Effector memory CD8-positive, alpha-beta T cell (primary cell): ENCODE measurements at regions not wholly inside any gene's neighbourhood (a gene's known extent, or its start where the extent isn't known, plus 50 kb on each side); places are given as distances from the start of the nearest gene placed in this dataset.
"Not testable (repeated sequence)": the region's sequence is repeated elsewhere in the genome, so short reads cannot be mapped to it uniquely, and the experiment has no call there.

Source experiments
- ATAC-seq: fragments of 150-1000 bp; cut with Tn5 transposase; replicated peaks from 2 replicates; pipeline ENCODE4 v1.10.0; 2021; ENCODE audit warnings: mild to moderate bottlenecking, moderate library complexity
- DNase-seq, 3 experiments: peaks; one replicate each; pipeline ENCODE4 v3.0.0; 2021
- H3K27ac Mint-ChIP-seq, 2 donors: one replicate each; pipeline ENCODE4 v1.8.0; 2022; ENCODE audit warnings: mild to moderate bottlenecking in 2 of 2, mixed read lengths in 2 of 2, moderate library complexity in 2 of 2
- H3K27me3 Mint-ChIP-seq, 2 donors: one replicate each; pipeline ENCODE4 v1.8.0; 2022; ENCODE audit warnings: mixed read lengths in 2 of 2
- H3K36me3 Mint-ChIP-seq: one replicate; pipeline ENCODE4 v1.8.0; 2022; ENCODE audit warnings: mild to moderate bottlenecking, moderate library complexity, mixed read lengths; ENCODE audit not compliant: insufficient read depth
- H3K4me1 Mint-ChIP-seq, 2 donors: one replicate each; pipeline ENCODE4 v1.8.0; 2022; ENCODE audit warnings: low read depth in 2 of 2, mixed read lengths in 2 of 2
- H3K4me3 Mint-ChIP-seq, 2 donors: one replicate each; pipeline ENCODE4 v1.8.0; 2022; ENCODE audit warnings: mild to moderate bottlenecking in 2 of 2, mixed read lengths in 2 of 2, moderate library complexity in 2 of 2
- H3K9me3 Mint-ChIP-seq, 2 donors: one replicate each; pipeline ENCODE4 v1.8.0; 2022; ENCODE audit warnings: mixed read lengths in 2 of 2

DNA sequence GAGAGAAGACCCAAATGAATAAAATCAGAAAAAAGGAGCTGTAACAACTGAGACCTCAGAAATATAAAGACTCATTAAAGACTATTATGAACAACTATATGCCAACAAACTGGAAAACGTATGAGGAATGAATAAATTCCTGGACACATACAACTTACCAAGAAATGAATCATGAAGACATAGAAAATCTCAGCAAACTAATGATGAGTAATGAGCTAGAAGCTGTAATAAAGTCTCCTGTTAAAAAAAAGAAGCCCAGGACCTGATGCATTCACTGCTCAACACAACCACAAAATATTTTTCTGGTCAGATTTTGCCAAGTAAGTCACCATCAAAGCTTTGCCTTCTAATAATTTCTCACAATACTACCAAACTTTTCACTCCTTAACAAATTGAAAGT lies 666.7 kb downstream of the LRRC70 start:
- Mint-ChIP-seq H3K4me3 (no peak overlapping the region), H3K4me1 (no peaks in the 10 kb centered on the region), H3K36me3 (peaks cover 3% of the 10 kb centered on the region), H3K27me3 (no peaks in the 10 kb centered on the region), H3K9me3 (peaks cover 3 to 4% of the 10 kb centered on the region in 2 donors), H3K27ac (no peak overlapping the region)
- ATAC-seq (no peak), DNase-seq (no peak)

DNA sequence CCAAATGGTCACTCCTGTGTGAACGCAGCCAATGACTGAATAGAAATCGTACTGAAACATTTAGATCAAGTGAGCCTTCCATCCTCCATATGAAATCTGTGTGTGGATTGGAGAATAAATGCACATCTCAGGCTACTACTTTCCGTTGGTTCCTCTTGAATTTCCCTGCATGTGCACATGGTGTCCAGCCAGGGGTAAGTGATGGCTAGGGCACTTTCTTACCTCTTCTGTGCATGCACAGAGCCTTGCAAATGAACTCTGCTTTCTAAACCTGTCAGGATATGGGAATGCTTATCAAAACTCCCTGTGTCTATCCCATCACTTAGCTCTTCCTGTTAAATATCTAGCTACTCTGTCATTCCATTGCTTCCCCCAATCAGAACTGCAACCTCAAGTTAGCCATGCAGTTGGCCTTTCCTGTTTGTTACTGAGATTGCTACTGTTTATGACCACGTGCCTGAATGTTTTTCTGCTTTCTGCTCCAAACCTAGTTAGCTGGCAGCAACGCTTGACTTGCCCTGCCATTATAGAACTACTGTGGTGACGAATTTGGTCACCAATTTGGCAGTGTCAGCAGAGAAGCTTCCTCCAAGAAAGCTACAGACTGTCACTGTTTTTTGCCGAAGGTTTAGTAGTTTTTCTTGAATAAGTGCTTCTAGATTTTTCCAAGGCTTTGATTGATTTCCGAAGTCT lies 661.6 kb downstream of the LRRC70 start:
- H3K36me3 Mint-ChIP-seq, result peaks cover 3% of the 10 kb centered on the region
- no peaks in the 10 kb centered on the region for H3K27me3 Mint-ChIP-seq
- H3K9me3 Mint-ChIP-seq, result peaks cover 6 to 8% of the 10 kb centered on the region in 2 donors
- DNase-seq (no peak), ATAC-seq (no peak)
- H3K4me1 Mint-ChIP-seq, result no peaks in the 10 kb centered on the region
- no peak overlapping the region for H3K27ac Mint-ChIP-seq
- no peak overlapping the region for H3K4me3 Mint-ChIP-seq

DNA sequence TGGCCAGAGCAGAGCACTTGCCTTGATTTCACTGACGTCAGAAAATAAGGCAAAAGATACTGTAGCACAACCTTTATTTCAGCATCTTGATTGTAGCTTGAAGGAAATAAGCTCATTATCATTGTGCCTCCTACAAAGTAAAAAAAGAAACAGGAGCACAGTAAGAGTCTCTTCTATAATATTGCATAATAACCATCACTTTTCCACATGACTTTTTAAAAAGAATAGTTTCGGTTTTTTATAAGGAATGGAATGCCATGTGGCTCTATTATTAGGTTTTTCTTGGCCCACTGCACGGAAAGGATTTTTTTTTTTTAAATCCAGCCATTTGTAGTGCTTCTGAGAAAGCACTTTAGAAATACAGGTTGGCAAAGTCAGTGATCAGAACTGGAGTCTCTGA lies 655.3 kb downstream of the LRRC70 start:
- H3K27me3 Mint-ChIP-seq, result no peaks in the 10 kb centered on the region
- DNase-seq (no peak), ATAC-seq (no peak)
- H3K27ac Mint-ChIP-seq, result no peak overlapping the region
- H3K36me3 Mint-ChIP-seq, result peaks cover 2% of the 10 kb centered on the region
- H3K9me3 Mint-ChIP-seq, result peaks cover 4 to 11% of the 10 kb centered on the region in 2 donors
- H3K4me1 Mint-ChIP-seq, result no peaks in the 10 kb centered on the region
- no peak overlapping the region for H3K4me3 Mint-ChIP-seq

DNA sequence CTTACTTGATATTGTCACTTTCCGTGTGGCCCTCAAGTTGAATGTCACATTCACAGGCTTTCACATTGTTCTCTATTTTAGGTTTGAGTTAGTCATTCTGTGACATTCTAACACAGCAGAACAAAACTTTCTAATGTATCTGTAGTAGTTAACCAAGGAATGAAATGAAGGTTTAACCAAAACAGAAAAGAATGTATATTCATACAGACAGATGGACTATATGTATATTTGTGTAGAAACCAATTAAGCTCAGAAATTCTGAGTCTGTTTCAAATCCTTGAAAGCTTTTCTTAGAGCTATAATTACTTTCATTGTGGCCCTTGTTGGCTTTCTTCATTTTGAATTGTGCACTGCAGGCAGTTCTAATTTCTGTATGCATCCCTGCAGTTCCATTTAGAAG lies 654.7 kb downstream of the LRRC70 start:
- peaks cover 4 to 11% of the 10 kb centered on the region in 2 donors for H3K9me3 Mint-ChIP-seq

DNA sequence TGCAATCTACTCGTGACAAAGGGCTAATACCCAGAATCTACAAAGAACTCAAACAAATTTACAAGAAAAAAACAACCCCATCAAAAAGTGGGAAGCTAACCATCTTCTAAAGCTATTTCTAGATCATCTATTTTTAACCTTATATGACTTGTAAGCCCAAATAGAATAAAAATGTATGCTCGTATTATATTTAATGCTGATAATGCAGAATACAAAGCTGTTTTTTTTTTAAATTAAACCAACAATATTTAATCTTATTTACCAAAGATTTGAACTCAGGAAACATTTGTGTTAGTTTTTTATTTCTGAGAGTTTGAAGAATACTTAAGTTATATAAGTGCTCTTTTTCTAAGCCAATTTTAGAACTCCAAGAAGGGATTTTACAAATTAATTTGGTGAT lies 652.1 kb downstream of the LRRC70 start:
- Mint-ChIP-seq H3K27me3 (no peaks in the 10 kb centered on the region), H3K9me3 (peaks cover 9 to 23% of the 10 kb centered on the region in 2 donors), H3K4me3 (no peak overlapping the region), H3K27ac (no peak overlapping the region), H3K36me3 (peaks cover 2% of the 10 kb centered on the region), H3K4me1 (no peaks in the 10 kb centered on the region)
- ATAC-seq (no peak), DNase-seq (no peak)

More for the DNA sequence above, 654.7 kb downstream of the LRRC70 start:
- H3K36me3 Mint-ChIP-seq, result peaks cover 2% of the 10 kb centered on the region
- H3K4me3 Mint-ChIP-seq, result no peak overlapping the region
- H3K4me1 Mint-ChIP-seq, result no peaks in the 10 kb centered on the region
- DNase-seq (no peak), ATAC-seq (no peak)
- H3K27me3 Mint-ChIP-seq, result no peaks in the 10 kb centered on the region
- no peak overlapping the region for H3K27ac Mint-ChIP-seq

DNA sequence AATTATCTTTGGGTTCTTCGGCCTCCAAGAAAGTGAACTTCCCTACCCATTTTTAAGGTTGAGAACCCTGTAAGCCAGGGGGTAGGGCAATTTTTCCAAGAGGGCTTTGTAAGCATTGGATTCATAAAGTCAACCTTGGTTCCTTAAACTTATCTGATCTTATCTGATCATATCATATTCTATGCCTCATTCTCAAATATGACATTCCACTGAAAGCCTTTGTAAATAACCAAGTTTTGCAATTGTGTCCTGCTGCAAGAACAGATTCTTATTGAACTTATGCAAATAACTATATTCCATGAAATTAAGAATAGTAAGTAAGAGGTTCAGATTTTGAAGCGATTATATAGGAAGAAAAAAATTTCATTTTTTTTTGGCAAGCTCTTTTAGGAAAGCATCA lies 649.5 kb downstream of the LRRC70 start:
- Mint-ChIP-seq H3K27me3 (no peaks in the 10 kb centered on the region), H3K36me3 (no peaks in the 10 kb centered on the region), H3K4me3 (no peak overlapping the region), H3K4me1 (no peaks in the 10 kb centered on the region), H3K9me3 (peaks cover 9 to 23% of the 10 kb centered on the region in 2 donors), H3K27ac (no peak overlapping the region)
- no peak for DNase-seq
- no peak for ATAC-seq

DNA sequence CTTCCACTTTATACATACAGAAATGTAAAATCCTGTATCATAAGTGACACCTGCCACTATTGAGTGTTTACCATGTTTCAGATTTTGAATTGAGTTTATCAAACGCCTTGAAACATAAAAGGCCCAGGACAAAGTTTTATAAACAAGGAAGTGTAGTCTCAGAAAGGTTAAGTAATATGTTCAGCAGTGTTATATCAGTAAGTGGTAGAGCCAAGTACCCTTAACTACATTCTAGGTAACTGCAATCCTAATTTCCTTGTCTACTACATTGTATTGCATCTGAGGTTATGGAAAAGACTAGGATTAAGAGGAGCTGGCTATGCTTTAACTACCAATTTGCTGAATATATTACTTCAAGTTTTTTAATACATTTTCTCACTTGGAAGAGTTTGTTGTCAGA lies 641.6 kb downstream of the LRRC70 start:
- DNase-seq (no peak), ATAC-seq (no peak)
- H3K4me3 Mint-ChIP-seq, result no peak overlapping the region
- H3K4me1 Mint-ChIP-seq, result no peaks in the 10 kb centered on the region
- no peaks in the 10 kb centered on the region for H3K27me3 Mint-ChIP-seq
- peaks cover 0 to 2% of the 10 kb centered on the region in 2 donors for H3K9me3 Mint-ChIP-seq
- no peaks in the 10 kb centered on the region for H3K36me3 Mint-ChIP-seq
- no peak overlapping the region for H3K27ac Mint-ChIP-seq

DNA sequence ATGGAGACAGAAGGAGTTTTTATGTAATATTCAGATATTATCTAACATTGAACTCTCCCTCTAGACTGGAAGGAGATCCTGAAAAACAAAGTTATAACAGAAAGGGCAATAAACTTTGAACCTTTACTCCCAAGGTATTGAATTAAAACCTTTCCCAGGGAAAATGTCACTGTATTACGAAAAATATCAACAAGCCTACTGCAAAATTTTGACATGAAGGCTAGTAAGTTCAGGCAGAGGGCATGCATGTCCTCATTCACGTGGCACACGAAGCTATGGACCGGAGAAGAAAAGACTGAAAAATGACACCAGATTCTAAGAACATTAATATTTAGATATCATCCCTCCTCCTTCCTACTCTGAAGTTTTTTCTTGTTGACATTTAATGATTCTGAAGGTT lies 638.8 kb downstream of the LRRC70 start:
- DNase-seq, result no peak
- ATAC-seq, result no peak
- Mint-ChIP-seq H3K4me1 (no peaks in the 10 kb centered on the region), H3K36me3 (no peaks in the 10 kb centered on the region), H3K4me3 (no peak overlapping the region), H3K27ac (no peak overlapping the region), H3K27me3 (no peaks in the 10 kb centered on the region), H3K9me3 (peaks cover 11 to 12% of the 10 kb centered on the region in 2 donors)

DNA sequence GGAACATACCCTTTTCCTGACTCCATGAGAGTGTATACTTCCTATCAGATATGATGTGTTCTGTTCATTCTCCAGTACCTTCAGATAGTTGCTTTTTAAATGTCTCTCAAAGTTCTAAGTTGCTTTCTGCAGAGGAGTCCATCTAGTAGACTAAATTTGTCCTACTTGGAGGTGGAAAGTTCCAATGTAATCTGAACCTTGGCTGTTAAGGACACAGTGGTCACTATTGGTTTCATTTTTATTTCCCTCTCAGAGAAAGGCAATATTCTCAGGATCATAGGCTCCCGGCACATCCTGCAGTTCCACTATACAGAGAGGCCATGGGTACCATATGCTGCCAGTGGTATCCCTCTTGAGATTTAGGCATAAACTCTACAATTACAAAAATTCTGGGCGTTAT lies 634.6 kb downstream of the LRRC70 start:
- no peak for ATAC-seq
- no peak overlapping the region for H3K4me3 Mint-ChIP-seq
- no peaks in the 10 kb centered on the region for H3K27me3 Mint-ChIP-seq
- no peaks in the 10 kb centered on the region for H3K36me3 Mint-ChIP-seq
- H3K4me1 Mint-ChIP-seq, result no peaks in the 10 kb centered on the region
- peaks cover 11 to 14% of the 10 kb centered on the region in 2 donors for H3K9me3 Mint-ChIP-seq
- no peak overlapping the region for H3K27ac Mint-ChIP-seq
- DNase-seq, result no peak

DNA sequence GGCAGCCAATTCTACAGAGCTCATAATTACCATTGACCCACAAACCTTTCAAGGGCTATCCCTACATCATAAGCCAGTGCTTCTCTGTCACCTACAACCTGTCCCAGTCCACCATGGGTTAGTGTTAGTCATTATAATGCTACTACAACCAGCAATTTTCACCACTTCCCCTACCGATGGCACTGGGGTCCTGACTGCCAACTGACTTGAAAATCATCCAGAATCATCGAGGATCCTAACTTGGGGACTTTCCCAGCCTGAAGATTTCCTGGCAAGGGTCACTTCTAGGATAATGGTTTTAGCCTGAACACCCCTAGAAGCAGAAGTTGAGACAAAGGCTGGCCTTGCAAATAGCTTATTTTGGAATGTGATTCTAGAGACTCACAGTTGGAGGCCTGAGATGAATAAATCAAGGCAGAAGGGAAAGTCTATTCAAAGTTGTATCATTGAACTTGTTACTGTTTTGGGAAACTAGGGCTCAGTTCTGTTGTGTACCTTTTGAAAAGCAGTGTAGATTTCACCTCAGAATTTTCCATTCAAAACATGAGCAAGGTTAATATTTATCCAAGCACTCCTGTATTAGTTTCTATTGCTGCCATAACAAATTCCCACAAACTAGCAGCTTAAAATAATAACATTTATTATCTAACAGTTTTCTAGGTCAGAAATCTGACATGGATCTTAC lies 633.0 kb downstream of the LRRC70 start:
- Mint-ChIP-seq H3K36me3 (no peaks in the 10 kb centered on the region), H3K27ac (no peak overlapping the region), H3K9me3 (peaks cover 11 to 14% of the 10 kb centered on the region in 2 donors), H3K27me3 (no peaks in the 10 kb centered on the region), H3K4me3 (no peak overlapping the region), H3K4me1 (no peaks in the 10 kb centered on the region)
- DNase-seq, result no peak
- no peak for ATAC-seq

DNA sequence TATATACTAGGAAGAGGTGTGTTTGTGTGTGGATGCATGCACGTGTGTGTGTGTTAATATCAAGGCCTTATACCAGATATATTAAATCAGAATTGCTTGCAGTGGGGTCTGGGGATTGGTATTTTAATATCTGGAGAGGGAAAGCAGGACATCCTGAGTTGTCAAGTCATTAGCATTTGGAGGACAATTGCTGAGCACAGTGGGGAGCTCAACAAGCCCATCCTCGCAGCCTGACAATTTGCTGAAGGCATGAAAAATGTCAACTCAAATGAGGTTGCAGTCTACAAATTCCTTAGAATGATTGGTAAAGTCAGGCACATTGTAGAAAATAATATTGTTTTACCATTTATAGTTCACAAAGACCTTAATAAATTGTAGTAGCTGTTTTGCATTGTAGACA lies 627.4 kb downstream of the LRRC70 start:
- ATAC-seq (no peak), DNase-seq (no peak)
- Mint-ChIP-seq H3K4me3 (no peak overlapping the region), H3K9me3 (peaks cover 0 to 5% of the 10 kb centered on the region in 2 donors), H3K27ac (no peak overlapping the region), H3K36me3 (no peaks in the 10 kb centered on the region), H3K27me3 (no peaks in the 10 kb centered on the region), H3K4me1 (no peaks in the 10 kb centered on the region)

DNA sequence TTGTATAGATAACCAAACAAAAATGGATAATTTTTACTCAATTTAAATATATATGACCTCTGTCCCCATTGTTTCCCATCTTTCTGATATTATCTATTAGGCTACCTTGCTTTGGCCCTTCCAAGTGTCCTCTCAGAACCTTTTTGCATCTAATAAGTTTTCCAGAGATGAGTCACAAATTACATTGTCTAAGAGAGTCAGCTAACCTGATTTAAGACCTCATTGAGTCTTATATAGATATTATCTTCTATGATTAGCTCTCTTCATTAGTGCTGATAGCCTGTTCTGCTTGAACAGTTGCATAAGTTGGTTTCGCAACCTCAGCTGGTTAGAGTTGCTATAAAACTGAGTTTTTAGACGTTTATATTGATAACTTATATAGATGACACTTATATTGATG lies 623.1 kb downstream of the LRRC70 start:
- H3K27me3 Mint-ChIP-seq, result no peaks in the 10 kb centered on the region
- DNase-seq (no peak), ATAC-seq (no peak)
- no peak overlapping the region for H3K4me3 Mint-ChIP-seq
- peaks cover 5 to 10% of the 10 kb centered on the region in 2 donors for H3K9me3 Mint-ChIP-seq
- no peaks in the 10 kb centered on the region for H3K36me3 Mint-ChIP-seq
- H3K27ac Mint-ChIP-seq, result no peak overlapping the region
- H3K4me1 Mint-ChIP-seq, result no peaks in the 10 kb centered on the region

DNA sequence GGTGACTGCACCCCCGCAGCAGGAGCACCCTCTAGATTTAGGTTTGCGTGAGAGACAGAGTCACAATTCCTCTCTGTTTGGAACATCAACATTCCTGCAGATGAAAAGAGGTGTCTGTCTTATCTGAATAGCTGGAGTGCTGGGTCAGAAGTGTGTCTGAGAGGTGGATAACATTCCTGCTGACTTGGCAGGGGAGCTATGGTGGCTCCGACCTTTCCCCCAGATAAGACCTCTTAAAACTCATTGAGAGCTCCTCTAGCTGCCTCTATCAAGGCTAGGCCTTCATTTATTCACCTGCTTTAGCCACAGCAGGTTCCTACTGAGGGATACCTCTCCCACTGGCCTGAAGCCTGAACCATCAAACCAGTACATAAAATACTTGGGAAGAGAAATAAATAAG lies 615.5 kb downstream of the LRRC70 start:
- no peaks in the 10 kb centered on the region for H3K4me1 Mint-ChIP-seq
- ATAC-seq (no peak), DNase-seq (no peak)
- no peak overlapping the region for H3K27ac Mint-ChIP-seq
- peaks cover 2 to 9% of the 10 kb centered on the region in 2 donors for H3K9me3 Mint-ChIP-seq
- H3K36me3 Mint-ChIP-seq, result no peaks in the 10 kb centered on the region
- H3K4me3 Mint-ChIP-seq, result no peak overlapping the region
- no peaks in the 10 kb centered on the region for H3K27me3 Mint-ChIP-seq

DNA sequence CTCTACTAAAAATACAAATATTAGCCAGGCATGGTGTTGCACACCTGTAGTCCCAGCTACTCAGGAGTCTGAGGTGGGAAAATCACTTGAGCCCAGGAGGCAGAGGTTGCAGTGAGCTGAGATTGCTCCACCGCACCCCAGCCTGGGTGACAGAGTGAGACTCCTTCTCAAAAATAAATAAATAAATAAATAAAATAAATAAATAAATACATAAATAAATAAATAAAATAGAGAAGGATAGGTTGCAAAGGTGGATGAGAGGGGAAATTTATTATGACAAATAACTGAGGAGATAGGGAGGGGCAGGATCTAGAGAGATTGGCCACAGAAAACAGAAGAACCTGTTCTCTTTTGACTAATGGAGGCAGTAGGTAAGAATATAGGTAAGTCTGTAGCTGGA lies 601.6 kb downstream of the LRRC70 start:
- H3K36me3 Mint-ChIP-seq, H3K4me1 Mint-ChIP-seq, DNase-seq, H3K4me3 Mint-ChIP-seq, H3K27ac Mint-ChIP-seq, H3K27me3 Mint-ChIP-seq, ATAC-seq: not testable (repeated sequence)
- peaks cover 14 to 21% of the 10 kb centered on the region in 2 donors for H3K9me3 Mint-ChIP-seq
